IMR-90 (cell line): ENCODE measurements at regions not wholly inside any gene's neighbourhood (a gene's known extent, or its start where the extent isn't known, plus 50 kb on each side); places are given as distances from the start of the nearest gene placed in this dataset.

ENCODE experiments used
- BHLHE40 ChIP-seq: fragments of 150-350 bp; IDR thresholded peaks from 2 replicates; pipeline ENCODE4 v1.6.1; 2016; ENCODE audit warnings: mild to moderate bottlenecking, low read depth, low read length
- CEBPB ChIP-seq: IDR thresholded peaks from 2 replicates; pipeline ENCODE4 v1.6.1; 2012; ENCODE audit warnings: low read depth, low read length, improper control_type of control experiment
- CHD1 ChIP-seq: IDR thresholded peaks from 2 replicates; pipeline ENCODE4 v1.6.1; 2012; ENCODE audit warnings: low read depth, low read length, improper control_type of control experiment
- FOS ChIP-seq: fragments of 150-350 bp; IDR thresholded peaks from 2 replicates; pipeline ENCODE4 v1.6.1; 2016; ENCODE audit warnings: low read depth, low read length
- MAZ ChIP-seq: IDR thresholded peaks from 2 replicates; pipeline ENCODE4 v1.6.1; 2012; ENCODE audit warnings: low read depth, mild to moderate bottlenecking, low read length, improper control_type of control experiment, moderate library complexity, borderline replicate concordance
- MXI1 ChIP-seq: IDR thresholded peaks from 2 replicates; pipeline ENCODE4 v1.6.1; 2012; ENCODE audit warnings: low read depth, mild to moderate bottlenecking, low read length, moderate library complexity, borderline replicate concordance
- NFE2L2 ChIP-seq: fragments of 150-350 bp; IDR thresholded peaks from 2 replicates; pipeline ENCODE4 v1.6.1; 2016; ENCODE audit warnings: low read depth, mild to moderate bottlenecking, low read length
- POLR2A ChIP-seq: IDR thresholded peaks from 2 replicates; pipeline ENCODE4 v1.6.1; 2012; ENCODE audit warnings: mild to moderate bottlenecking, low read depth, low read length
- RAD21 ChIP-seq: IDR thresholded peaks from 2 replicates; pipeline ENCODE4 v1.6.1; 2012; ENCODE audit warnings: low read length, improper control_type of control experiment
- SMC3 ChIP-seq: fragments of 150-350 bp; IDR thresholded peaks from 2 replicates; pipeline ENCODE4 v1.6.1; 2016; ENCODE audit warnings: low read depth, mild to moderate bottlenecking, antibody characterized with exemption, low read length, moderate library complexity
- USF2 ChIP-seq: fragments of 150-350 bp; IDR thresholded peaks from 2 replicates; pipeline ENCODE4 v1.6.1; 2017; ENCODE audit warnings: mild to moderate bottlenecking, antibody characterized with exemption, low read length, low read depth
- TF ChIP-seq, protein P1 (sequence below): conservative IDR thresholded peaks from 2 replicates; pipeline ENCODE4 v1.5.1; 2012; ENCODE audit warnings: mild to moderate bottlenecking, low read depth, low read length, improper control_type of control experiment

- TF ChIP-seq, protein P1, sequence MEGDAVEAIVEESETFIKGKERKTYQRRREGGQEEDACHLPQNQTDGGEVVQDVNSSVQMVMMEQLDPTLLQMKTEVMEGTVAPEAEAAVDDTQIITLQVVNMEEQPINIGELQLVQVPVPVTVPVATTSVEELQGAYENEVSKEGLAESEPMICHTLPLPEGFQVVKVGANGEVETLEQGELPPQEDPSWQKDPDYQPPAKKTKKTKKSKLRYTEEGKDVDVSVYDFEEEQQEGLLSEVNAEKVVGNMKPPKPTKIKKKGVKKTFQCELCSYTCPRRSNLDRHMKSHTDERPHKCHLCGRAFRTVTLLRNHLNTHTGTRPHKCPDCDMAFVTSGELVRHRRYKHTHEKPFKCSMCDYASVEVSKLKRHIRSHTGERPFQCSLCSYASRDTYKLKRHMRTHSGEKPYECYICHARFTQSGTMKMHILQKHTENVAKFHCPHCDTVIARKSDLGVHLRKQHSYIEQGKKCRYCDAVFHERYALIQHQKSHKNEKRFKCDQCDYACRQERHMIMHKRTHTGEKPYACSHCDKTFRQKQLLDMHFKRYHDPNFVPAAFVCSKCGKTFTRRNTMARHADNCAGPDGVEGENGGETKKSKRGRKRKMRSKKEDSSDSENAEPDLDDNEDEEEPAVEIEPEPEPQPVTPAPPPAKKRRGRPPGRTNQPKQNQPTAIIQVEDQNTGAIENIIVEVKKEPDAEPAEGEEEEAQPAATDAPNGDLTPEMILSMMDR = no peak
- TF ChIP-seq USF2 (no peak), SMC3 (no peak), BHLHE40 (no peak), POLR2A (no peak), MAZ (no peak), CHD1 (no peak), RAD21 (no peak), CEBPB (no peak), MXI1 (no peak), NFE2L2 (no peak), FOS (no peak)
These were observed 166.4 kb upstream of the GBE1 start for GRCh38 chr3:81927811-81928210.
